GM21423 (cell line): ENCODE measurements at regions not wholly inside any gene's neighbourhood (a gene's known extent, or its start where the extent isn't known, plus 50 kb on each side); places are given as distances from the start of the nearest gene placed in this dataset.

ENCODE experiments used
- ATAC-seq: cut with Tn5 transposase; IDR thresholded peaks from one replicate; pipeline ENCODE4 v1.9.1; 2021; ENCODE audit warnings: mild to moderate bottlenecking, moderate library complexity; ENCODE audit not compliant: unreplicated experiment

DNA sequence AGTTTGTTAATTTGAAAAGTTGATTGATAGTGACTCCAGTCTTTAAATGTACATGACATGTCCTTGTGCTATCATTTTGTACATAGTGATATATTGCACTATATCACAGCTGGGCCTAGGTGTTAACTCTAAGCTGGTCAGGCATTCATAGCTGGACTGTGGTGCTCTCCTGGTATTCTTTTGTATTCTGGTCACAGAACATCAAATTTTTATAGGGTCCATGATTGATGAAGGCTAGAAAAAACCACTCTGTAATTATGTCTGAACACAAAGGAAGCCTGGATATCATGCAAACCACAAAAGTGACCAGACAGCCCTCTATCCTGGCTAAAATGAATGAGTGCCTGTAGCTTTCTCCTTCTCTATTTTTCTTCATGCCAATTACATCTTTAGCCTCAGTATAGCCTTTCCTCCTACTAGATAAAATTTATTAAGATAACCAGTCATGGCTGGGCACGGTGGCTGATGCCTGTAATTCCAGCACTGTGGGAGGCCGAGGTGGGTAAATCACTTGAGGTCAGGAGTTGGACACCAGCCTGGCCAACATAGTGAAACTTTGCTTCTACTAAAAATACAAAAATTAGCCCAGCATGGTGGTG is 134.9 kb upstream of the B3GALT2 start:
- ATAC-seq, result no peak

DNA sequence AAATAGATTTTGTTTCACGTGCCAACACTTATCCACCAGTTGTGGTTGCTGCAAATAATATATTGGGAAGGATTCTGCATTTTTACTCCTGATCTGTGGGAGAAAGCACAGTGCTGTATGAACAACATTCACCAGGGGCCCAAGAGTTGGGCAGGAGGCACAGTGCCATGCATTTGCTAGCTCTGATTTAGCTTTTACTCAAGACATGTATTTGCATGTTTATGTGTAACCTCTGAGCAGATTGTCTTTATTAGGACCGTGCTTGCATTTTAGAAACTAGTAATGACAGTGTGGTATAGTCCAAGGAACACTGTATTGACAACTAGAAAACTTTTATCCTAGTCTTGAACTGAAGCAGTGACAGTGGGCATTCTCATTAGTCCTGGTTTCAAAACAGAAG is 133.9 kb upstream of the B3GALT2 start:
- ATAC-seq, result no peak

DNA sequence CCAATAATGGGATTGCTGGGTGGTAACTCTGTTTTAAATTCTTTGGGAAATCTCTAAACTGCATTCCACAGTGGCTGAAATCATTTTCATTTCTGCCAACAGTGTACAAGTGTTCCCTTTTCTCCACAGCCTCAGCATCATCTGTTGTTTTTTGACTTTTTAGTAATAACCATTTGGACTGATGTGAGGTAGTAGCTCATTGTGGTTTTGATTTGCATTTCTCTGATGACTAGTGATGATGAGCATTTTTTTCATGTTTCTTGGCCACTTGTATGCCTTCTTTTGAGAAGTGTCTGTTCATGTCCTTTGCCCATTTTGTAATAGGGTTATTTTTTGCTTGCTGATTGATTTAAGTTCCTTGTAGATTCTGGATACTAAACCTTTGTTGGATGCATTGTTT is 131.9 kb upstream of the B3GALT2 start:
- ATAC-seq, result no peak

DNA sequence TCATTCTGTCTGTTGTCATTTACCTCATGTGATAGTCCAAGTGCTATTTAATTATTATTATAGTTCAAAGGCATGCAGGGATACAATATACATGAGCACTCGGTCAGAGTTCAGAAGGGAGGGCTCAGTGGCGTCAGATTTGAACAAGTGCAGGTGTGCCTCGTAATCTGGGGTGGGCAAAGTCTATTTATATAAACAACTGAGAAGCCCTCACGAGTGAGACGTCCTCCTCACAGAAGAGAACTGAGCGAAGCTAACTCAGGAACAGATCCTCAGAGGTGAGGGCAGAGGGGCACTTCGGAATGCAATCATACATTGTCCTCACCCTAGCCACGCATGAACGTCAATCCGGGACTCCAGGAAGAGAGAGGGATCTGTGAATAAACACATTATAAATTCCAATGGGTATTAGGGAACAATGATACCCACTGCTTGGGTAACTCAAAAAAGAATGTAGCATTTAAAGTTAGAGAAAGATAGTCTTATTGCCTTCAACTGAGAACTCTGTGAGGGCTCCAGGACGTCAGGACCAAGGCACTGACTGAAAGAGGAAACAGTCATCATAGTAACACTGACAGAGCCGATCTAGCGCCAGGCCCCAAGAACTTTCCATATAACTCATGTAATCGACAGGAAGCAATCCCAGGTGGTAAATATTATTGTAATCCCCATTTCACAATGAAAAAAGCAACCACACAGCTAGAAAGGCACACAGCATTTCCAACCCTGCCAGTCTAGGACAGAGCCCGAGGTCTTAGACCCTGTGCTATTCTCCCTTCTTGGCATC is 127.1 kb upstream of the B3GALT2 start:
- ATAC-seq, result no peak

DNA sequence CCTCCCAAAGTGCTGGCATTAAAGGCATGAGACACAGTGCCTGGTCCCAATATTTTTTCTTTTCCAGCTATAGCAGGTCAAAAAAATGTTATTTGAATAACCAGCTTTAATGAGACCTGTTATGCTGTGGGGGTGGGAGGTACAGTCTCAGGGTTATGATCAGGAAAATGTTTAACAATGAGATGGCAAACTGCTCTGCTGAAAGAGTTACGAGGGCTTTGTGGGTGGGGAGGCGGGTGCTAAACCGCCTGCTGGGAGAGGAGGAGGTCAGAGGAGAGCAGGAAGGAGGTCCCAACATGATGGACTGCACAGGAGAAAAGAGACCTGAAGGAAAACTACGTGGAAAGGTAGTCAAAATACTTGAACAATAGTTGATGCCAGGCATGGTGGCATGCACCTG is 126.0 kb upstream of the B3GALT2 start:
- no peak for ATAC-seq

DNA sequence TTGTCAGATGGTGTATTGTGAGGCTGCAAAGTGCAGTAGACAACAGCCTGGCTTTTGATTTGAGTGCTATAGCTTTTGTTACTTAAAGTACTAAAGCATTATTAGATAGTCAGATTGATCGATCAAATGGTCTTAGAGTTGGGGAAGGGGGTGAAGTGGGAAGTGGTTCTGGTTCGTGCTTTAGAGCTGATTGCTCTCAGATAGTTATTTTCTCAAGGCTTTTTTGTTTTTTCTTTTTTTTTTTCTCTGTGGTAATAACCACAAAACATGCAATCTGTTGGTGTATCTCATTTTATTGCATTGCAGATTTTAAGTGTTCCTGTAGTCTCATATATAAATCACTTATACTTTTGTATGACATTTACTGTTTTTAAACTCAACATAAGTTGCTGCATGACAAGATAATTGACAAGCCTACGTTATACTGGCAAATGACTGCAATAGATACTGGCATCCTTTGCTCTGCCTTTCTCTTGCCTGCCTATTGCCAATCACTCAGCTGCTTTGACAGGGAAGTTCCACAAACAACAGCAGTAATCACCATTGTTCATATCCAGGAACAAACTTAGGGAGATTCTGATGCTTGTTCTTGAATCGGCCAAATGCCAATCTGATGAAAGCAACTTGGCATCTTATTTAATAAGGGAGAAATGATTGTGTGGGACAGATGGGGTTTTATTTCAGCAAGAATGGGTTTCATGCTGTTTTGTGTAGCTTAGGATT is 125.0 kb upstream of the B3GALT2 start:
- no peak for ATAC-seq

DNA sequence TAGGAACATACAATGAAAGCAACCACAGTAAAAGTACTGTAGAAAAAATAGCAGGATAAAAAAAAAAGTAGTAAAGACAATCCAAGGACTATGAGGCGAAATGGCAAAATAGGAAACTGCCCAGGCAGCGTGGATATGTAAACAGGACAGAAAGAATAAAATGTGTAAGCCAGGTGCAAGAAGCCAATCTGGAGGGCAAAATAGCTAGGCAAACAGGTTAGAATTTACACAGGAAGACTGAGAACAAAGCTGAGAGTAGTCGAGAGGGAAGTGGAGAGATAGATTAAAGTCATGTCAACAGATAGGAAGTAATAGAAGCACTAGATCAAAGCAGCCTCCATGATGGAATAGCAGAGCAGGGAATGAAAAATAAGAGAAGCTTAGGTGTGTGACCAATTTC is 124.2 kb upstream of the B3GALT2 start:
- ATAC-seq, result no peak

DNA sequence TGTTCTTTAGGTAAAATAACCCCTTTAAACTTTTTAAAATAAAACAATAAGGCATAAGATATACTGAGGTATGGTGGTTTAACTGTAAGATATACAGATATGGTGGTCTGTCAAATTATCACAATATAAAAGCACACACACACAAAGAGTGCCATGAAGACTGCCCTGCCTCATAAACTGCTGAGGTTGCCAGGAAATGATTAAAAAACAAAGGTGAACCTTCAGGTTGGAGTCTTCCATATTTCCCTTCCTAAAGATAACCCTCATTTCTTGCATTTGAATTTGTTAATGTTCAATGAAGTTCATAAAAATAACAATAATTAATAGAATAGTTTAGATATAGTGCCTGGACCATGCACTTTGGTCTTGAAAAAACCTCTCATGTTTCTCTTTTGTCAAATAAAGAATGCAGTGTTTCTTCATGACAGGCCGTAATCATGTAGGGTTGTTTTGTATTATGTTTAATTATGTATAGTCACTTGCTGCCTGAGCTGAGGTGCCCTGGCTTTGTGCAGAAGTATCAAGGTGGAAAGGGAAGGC is 123.6 kb upstream of the B3GALT2 start:
- ATAC-seq, result no peak

DNA sequence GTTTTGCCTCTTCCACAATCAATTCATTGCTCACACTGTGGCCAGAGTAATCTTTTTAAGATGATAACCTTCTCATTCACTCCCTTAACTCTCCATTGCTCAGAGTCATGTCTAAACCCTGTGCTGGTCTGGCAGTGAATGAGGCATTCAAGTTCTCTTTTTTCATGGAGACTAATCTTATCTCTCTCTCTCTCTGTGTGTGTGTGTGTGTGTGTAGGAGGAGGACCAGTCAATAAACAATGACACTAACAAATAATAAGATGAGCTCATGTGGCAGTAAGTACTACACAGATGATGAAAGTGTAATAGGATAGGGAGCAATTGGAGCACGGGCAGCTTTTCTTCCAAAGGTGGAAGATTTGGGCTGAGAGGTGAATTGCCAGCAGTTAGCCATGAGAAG is 122.0 kb upstream of the B3GALT2 start:
- no peak for ATAC-seq

DNA sequence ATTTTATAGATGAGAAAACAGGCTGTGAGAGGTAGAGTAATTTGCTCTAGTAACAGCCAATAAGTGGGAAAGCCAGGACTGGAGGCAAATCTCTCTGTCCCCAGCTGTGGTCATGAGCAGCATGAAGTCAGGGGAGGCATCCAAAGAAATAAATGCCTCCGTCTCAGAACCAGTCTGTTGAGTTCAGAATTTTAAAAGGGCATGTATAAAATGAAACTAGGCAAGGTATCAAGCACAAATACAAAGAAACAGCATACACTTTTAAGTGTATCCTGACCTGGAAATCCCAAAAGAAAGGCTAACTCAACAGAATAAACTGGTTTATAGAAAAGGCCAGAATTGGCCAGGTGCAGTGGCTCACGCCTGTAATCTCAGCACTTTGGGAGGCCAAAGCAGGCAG is 120.0 kb upstream of the B3GALT2 start:
- ATAC-seq, result no peak
